Uterus (tissue), 3 donors: ENCODE measurements at regions not wholly inside any gene's neighbourhood (a gene's known extent, or its start where the extent isn't known, plus 50 kb on each side); places are given as distances from the start of the nearest gene placed in this dataset.
"Not testable (repeated sequence)": the region's sequence is repeated elsewhere in the genome, so short reads cannot be mapped to it uniquely, and the experiment has no call there.

ENCODE experiments used
- DNase-seq, 2 donors: peaks; one replicate each; pipeline ENCODE4 v3.0.0-alpha.2; 2019 to 2020
- H3K27ac ChIP-seq, 2 donors: fragments of 200-600 bp; sonication (generic); 1 replicate in 1 of 2; 2 replicates in 1 of 2; pipeline ENCODE4 v1.5.1; 2016 to 2018
- H3K27me3 ChIP-seq, 2 donors: fragments of 200-600 bp; sonication (generic); one replicate each; pipeline ENCODE4 v1.5.1; 2018 to 2019; ENCODE audit warnings: control low read depth in 1 of 2
- H3K36me3 ChIP-seq, 2 donors: fragments of 200-600 bp; sonication (generic); one replicate each; pipeline ENCODE4 v1.5.1; 2019; ENCODE audit warnings: control low read depth in 1 of 2
- H3K4me1 ChIP-seq, 2 donors: fragments of 200-600 bp; sonication (generic); one replicate each; pipeline ENCODE4 v1.5.1; 2018 to 2019; ENCODE audit warnings: control low read depth in 1 of 2
- H3K4me3 ChIP-seq, 2 donors: fragments of 200-600 bp; sonication (generic); 1 replicate in 1 of 2; 2 replicates in 1 of 2; pipeline ENCODE4 v1.5.1; 2018 to 2019; ENCODE audit warnings: mild to moderate bottlenecking in 1 of 2
- H3K9me3 ChIP-seq, 2 donors: fragments of 200-600 bp; sonication (generic); one replicate each; pipeline ENCODE4 v1.5.1; 2019; ENCODE audit warnings: control low read depth in 1 of 2
- CTCF ChIP-seq, 4 experiments: fragments of 200-600 bp in 2 of 4; fragments of 450-650 bp in 2 of 4; sonication (generic) in 2 of 4; IDR thresholded peaks; one replicate each; pipeline ENCODE4 v1.5.1; 2016 to 2019; ENCODE audit warnings: antibody characterized with exemption in 4 of 4, mild to moderate bottlenecking in 2 of 4, moderate library complexity in 1 of 4
- POLR2A ChIP-seq, 2 donors: fragments of 450-650 bp; IDR thresholded peaks; one replicate each; pipeline ENCODE4 v1.6.1; 2016; ENCODE audit warnings: antibody characterized with exemption in 2 of 2, mild to moderate bottlenecking in 1 of 2, moderate library complexity in 1 of 2
- intact Hi-C: fragments of 100-400 bp; cut with DNase I; formaldehyde crosslinking; loops from one replicate; pipeline ENCODE4 v1.15.1; 2023; ENCODE audit warnings: low total_unique reads
- donor health status: DM: yes; HTN: yes; CAD: no.

- H3K9me3 ChIP-seq = no peaks in the 10 kb centered on the region
- no peaks in the 10 kb centered on the region for H3K27me3 ChIP-seq
- H3K36me3 ChIP-seq = no peaks in the 10 kb centered on the region
- H3K4me3 ChIP-seq = no peak overlapping the region
- H3K27ac ChIP-seq = no peak overlapping the region
- no peaks in the 10 kb centered on the region for H3K4me1 ChIP-seq
- intact Hi-C loops = no loop called here
- no peak for TF ChIP-seq CTCF (IDR thresholded peaks at IDR 0.05)
- no peak for DNase-seq
Observed at GRCh38 chr5:163947848-163948666, 442.6 kb downstream of the MAT2B start.

- TF ChIP-seq POLR2A (IDR thresholded peaks at IDR 0.05) (no peak), CTCF (IDR thresholded peaks at IDR 0.05) (no peak)
- Histone ChIP-seq H3K4me1 (no peaks in the 10 kb centered on the region), H3K27ac (no peak overlapping the region), H3K27me3 (no peaks in the 10 kb centered on the region), H3K4me3 (no peak overlapping the region), H3K36me3 (no peaks in the 10 kb centered on the region), H3K9me3 (no peaks in the 10 kb centered on the region)
- intact Hi-C loops = no loop called here
- no peak for DNase-seq
Observed at GRCh38 chr5:163950248-163950647, 444.8 kb downstream of the MAT2B start.

- no peaks in the 10 kb centered on the region for H3K9me3 ChIP-seq
- intact Hi-C loops = no loop called here
- TF ChIP-seq CTCF (IDR thresholded peaks at IDR 0.05) (no peak), POLR2A (IDR thresholded peaks at IDR 0.05) (no peak)
Observed at GRCh38 chr5:163951069-163951468, 445.6 kb downstream of the MAT2B start.

GRCh38 chr5:163953901-163954300, 448.5 kb downstream of the MAT2B start:
- H3K9me3 ChIP-seq = no peaks in the 10 kb centered on the region
- H3K4me1 ChIP-seq = no peaks in the 10 kb centered on the region
- no peak overlapping the region for H3K4me3 ChIP-seq
- H3K27ac ChIP-seq = no peak overlapping the region
- no peaks in the 10 kb centered on the region for H3K27me3 ChIP-seq
- DNase-seq = no peak
- H3K36me3 ChIP-seq = no peaks in the 10 kb centered on the region
- intact Hi-C loops = no loop called here
- TF ChIP-seq CTCF (IDR thresholded peaks at IDR 0.05) (no peak), POLR2A (IDR thresholded peaks at IDR 0.05) (no peak)

More at GRCh38 chr5:163951069-163951468, 445.6 kb downstream of the MAT2B start:
- DNase-seq = no peak
- Histone ChIP-seq H3K36me3 (no peaks in the 10 kb centered on the region), H3K27ac (no peak overlapping the region), H3K4me3 (no peak overlapping the region), H3K4me1 (no peaks in the 10 kb centered on the region), H3K27me3 (no peaks in the 10 kb centered on the region)

GRCh38 chr5:163961230-163961629, 455.8 kb downstream of the MAT2B start:
- H3K4me1 ChIP-seq, intact Hi-C loops, H3K27ac ChIP-seq, H3K4me3 ChIP-seq, H3K36me3 ChIP-seq, H3K9me3 ChIP-seq, DNase-seq, H3K27me3 ChIP-seq: not testable (repeated sequence)
